GM12872 (cell line): ENCODE measurements at regions not wholly inside any gene's neighbourhood (a gene's known extent, or its start where the extent isn't known, plus 50 kb on each side); places are given as distances from the start of the nearest gene placed in this dataset.

Experiments
- CTCF ChIP-seq: IDR thresholded peaks from 3 replicates; pipeline ENCODE4 v1.5.1; 2011; ENCODE audit warnings: low read depth, mild to moderate bottlenecking, low read length, moderate library complexity; ENCODE audit not compliant: insufficient read depth

GRCh38 chr5:54905942-54906537, 79.4 kb downstream of the ESM1 start:
- TF ChIP-seq CTCF, result peak; percentile 54

- TF ChIP-seq CTCF, result no peak
Measured at GRCh38 chr5:54905246-54905795, 80.1 kb downstream of the ESM1 start.

GRCh38 chr5:54904425-54904824, 81.0 kb downstream of the ESM1 start:
- TF ChIP-seq CTCF, result peak; percentile 33; the same call in 1 of the 3 replicates

GRCh38 chr5:54902791-54903473, 82.5 kb downstream of the ESM1 start:
- TF ChIP-seq CTCF, result no peak

- TF ChIP-seq CTCF, result no peak
Measured at GRCh38 chr5:54900984-54901725, 84.2 kb downstream of the ESM1 start.

- TF ChIP-seq CTCF, result no peak
Measured at GRCh38 chr5:54897001-54897400, 88.4 kb downstream of the ESM1 start.

GRCh38 chr5:54895816-54896341, 89.5 kb downstream of the ESM1 start:
- TF ChIP-seq CTCF, result peak; percentile 8; the same call in 1 of the 3 replicates
